WERI-Rb-1 (cell line): ENCODE measurements at regions not wholly inside any gene's neighbourhood (a gene's known extent, or its start where the extent isn't known, plus 50 kb on each side); places are given as distances from the start of the nearest gene placed in this dataset.
"Not testable (repeated sequence)": the region's sequence is repeated elsewhere in the genome, so short reads cannot be mapped to it uniquely, and the experiment has no call there.

Source experiments
- DNase-seq: peaks from one replicate; pipeline ENCODE4 v3.0.0-alpha.2; 2020
- H3K27ac ChIP-seq: fragments of 250-450 bp; sonication (Bioruptor Pico); 2 replicates; pipeline ENCODE4 v1.5.1; 2020; ENCODE audit warnings: mild to moderate bottlenecking, moderate library complexity
- H3K27me3 ChIP-seq: fragments of 250-450 bp; sonication (Bioruptor Pico); 2 replicates; pipeline ENCODE4 v1.5.1; 2021; ENCODE audit warnings: mild to moderate bottlenecking, low read depth, moderate library complexity; ENCODE audit not compliant: insufficient read depth, severe bottlenecking
- H3K36me3 ChIP-seq: fragments of 250-450 bp; sonication (Bioruptor Pico); 2 replicates; pipeline ENCODE4 v1.5.1; 2020; ENCODE audit warnings: mild to moderate bottlenecking, moderate library complexity
- H3K4me3 ChIP-seq: 2 replicates; pipeline ENCODE4 v1.5.1; 2011; ENCODE audit warnings: low read depth, mild to moderate bottlenecking, control low read depth, low read length
- H3K9me3 ChIP-seq: fragments of 250-450 bp; sonication (Bioruptor Pico); 2 replicates; pipeline ENCODE4 v1.5.1; 2021; ENCODE audit warnings: mild to moderate bottlenecking, moderate library complexity; ENCODE audit not compliant: severe bottlenecking
- TF ChIP-seq, protein P1 (sequence below): IDR thresholded peaks from 2 replicates; pipeline ENCODE4 v1.5.1; 2011; ENCODE audit warnings: low read depth, mild to moderate bottlenecking, control low read depth, inconsistent platforms, low read length

DNA sequence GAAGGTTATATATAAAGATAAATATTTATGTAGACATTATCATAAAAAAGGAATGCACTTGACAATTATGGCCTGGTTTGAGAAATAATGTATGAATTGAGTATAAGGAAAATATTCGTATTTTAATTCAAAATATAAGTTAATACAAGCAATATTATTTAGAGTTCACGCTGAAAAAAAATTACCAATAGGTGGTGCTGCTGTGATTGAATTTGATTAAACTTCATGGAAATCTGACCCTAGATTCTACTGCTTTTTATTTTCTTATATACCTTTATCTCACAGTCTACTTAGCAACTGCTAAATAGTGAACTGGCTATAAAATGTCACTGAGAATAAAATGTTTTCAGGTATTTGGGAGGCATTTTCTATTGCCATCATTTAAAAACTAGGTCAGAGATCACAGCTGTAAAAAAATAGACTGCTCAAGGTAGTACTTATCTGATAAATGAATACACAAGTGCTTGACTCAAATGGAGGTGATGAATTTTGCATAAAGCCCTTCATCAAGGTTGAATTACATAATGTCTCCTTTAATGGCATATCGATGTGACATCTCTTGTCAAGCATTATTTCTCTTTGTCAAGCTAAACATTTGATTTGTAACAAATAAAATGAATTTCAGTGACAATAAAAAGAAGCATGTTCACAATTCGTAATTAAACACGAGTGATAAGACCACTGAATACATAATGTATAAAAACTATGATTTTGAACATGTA is 1638.8 kb upstream of the PCDH7 start:
- H3K4me3 ChIP-seq: no peak overlapping the region
- DNase-seq: no peak
- H3K27ac ChIP-seq: no peak overlapping the region
- no peaks in the 10 kb centered on the region for H3K27me3 ChIP-seq
- TF ChIP-seq, protein P1, sequence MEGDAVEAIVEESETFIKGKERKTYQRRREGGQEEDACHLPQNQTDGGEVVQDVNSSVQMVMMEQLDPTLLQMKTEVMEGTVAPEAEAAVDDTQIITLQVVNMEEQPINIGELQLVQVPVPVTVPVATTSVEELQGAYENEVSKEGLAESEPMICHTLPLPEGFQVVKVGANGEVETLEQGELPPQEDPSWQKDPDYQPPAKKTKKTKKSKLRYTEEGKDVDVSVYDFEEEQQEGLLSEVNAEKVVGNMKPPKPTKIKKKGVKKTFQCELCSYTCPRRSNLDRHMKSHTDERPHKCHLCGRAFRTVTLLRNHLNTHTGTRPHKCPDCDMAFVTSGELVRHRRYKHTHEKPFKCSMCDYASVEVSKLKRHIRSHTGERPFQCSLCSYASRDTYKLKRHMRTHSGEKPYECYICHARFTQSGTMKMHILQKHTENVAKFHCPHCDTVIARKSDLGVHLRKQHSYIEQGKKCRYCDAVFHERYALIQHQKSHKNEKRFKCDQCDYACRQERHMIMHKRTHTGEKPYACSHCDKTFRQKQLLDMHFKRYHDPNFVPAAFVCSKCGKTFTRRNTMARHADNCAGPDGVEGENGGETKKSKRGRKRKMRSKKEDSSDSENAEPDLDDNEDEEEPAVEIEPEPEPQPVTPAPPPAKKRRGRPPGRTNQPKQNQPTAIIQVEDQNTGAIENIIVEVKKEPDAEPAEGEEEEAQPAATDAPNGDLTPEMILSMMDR: no peak
- H3K36me3 ChIP-seq: no peaks in the 10 kb centered on the region
- H3K9me3 ChIP-seq: no peaks in the 10 kb centered on the region

- H3K36me3 ChIP-seq: no peaks in the 10 kb centered on the region
- TF ChIP-seq, protein P1: no peak
- no peak overlapping the region for H3K4me3 ChIP-seq
- H3K27me3 ChIP-seq: no peaks in the 10 kb centered on the region
- H3K9me3 ChIP-seq: no peaks in the 10 kb centered on the region
- DNase-seq: no peak
- no peak overlapping the region for H3K27ac ChIP-seq
Observed at GRCh38 chr4:29082684-29083083, 1637.5 kb upstream of the PCDH7 start.

DNA sequence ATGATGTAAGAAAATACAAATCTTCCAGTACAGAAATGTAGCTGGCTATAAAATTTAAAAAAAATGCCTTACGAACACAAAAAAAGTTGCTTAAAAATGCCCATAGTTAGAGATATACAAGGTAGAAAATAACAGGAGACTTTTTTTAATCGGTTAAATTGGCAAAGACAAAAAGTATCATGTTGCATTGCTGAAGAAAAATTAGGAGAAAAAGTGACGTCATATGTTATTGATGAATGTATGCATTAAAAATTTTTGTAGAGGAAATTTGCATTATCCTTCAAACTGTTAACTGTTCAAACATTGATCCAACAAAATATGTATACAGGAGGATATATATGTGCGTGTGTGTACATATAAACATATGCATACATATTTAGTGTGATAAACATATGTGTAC is 1634.4 kb upstream of the PCDH7 start:
- Histone ChIP-seq H3K27ac (no peak overlapping the region), H3K4me3 (no peak overlapping the region)
- TF ChIP-seq, protein P1: no peak

DNA sequence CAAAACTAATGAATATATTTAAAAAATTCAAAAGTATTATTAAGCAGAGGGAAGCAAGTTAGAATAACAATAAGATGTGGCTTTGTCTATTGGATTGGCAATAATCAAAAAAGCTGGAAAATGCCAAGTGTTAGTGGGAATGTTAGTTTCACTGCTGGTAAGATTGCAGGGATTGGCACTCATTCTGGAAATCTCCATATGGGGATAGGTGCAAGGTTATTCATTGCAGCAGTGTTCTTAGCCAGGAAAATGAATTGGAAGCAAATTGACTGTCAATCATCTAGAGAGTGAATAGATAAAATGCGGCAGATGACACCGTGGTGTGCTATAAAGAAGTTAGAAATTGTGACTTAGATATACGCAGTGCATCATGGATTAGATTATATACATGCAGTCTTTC is 1615.5 kb upstream of the PCDH7 start:
- no peak overlapping the region for H3K27ac ChIP-seq
- H3K9me3 ChIP-seq: no peaks in the 10 kb centered on the region
- no peaks in the 10 kb centered on the region for H3K27me3 ChIP-seq
- no peaks in the 10 kb centered on the region for H3K36me3 ChIP-seq
- H3K4me3 ChIP-seq: no peak overlapping the region
- no peak for DNase-seq
- TF ChIP-seq, protein P1: no peak

More for the DNA sequence above, 1634.4 kb upstream of the PCDH7 start:
- Histone ChIP-seq H3K36me3 (no peaks in the 10 kb centered on the region), H3K9me3 (no peaks in the 10 kb centered on the region), H3K27me3 (no peaks in the 10 kb centered on the region)
- DNase-seq: no peak

DNA sequence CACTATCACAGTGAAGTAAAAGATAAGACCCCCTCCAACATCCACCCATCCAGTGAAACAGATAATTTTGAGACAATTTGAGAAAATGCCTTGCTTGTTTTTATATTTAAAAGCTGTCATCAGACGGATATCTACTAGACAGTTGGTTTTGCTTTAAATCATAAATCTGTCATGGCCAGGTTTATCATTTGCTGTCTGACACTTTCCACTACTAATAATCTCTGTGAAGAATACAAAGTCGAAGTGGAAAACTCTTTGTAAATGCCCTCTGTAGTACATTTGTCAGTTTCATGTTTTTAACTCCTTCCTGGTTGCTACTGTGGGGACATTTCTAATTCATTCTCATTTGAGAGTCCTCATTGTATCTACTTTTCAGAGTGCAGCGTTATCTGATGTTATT is 1606.2 kb upstream of the PCDH7 start:
- no peaks in the 10 kb centered on the region for H3K27me3 ChIP-seq
- DNase-seq: no peak
- TF ChIP-seq, protein P1: no peak

DNA sequence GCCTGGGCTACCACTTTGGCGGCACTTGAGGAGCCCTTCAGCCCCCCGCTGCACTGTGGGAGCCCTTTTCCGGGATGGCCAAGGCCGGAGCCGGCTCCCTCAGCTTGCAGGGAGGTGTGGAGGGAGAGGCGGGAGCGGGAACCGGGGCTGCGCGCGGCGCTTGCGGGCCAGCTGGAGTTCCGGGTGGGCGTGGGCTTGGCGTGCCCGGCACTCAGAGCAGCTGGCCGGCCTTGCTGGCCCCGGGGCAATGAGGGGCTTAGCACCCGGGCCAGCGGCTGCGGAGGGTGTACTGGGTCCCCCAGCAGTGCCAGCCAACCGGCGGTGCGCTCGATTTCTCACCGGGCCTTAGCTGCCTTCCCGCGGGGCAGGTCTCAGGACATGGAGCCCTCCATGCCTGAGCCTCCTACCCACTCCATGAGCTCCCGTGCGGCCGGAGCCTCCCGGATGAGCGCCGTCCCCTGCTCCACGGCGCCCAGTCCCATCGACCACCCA is 1602.9 kb upstream of the PCDH7 start:
- H3K4me3 ChIP-seq, H3K27ac ChIP-seq: not testable (repeated sequence)

More for the DNA sequence above, 1606.2 kb upstream of the PCDH7 start:
- Histone ChIP-seq H3K27ac (no peak overlapping the region), H3K9me3 (no peaks in the 10 kb centered on the region), H3K4me3 (no peak overlapping the region), H3K36me3 (no peaks in the 10 kb centered on the region)

More for the DNA sequence above, 1602.9 kb upstream of the PCDH7 start:
- H3K27me3 ChIP-seq, H3K9me3 ChIP-seq, H3K36me3 ChIP-seq: not testable (repeated sequence)
- DNase-seq: peak; percentile 6
